NT2/D1 (cell line): ENCODE measurements at regions not wholly inside any gene's neighbourhood (a gene's known extent, or its start where the extent isn't known, plus 50 kb on each side); places are given as distances from the start of the nearest gene placed in this dataset.

ENCODE experiments used
- SUZ12 ChIP-seq: IDR thresholded peaks from 2 replicates; pipeline ENCODE4 v1.6.1; 2011; ENCODE audit not compliant: insufficient read length, insufficient read depth; ENCODE audit errors: extremely low read depth
- YY1 ChIP-seq: IDR thresholded peaks from 2 replicates; pipeline ENCODE4 v1.6.1; 2011; ENCODE audit not compliant: insufficient read length, insufficient read depth
- ZNF274 ChIP-seq: IDR thresholded peaks from 2 replicates; pipeline ENCODE4 v1.6.1; 2011; ENCODE audit warnings: mild to moderate bottlenecking, low read depth, low read length

DNA sequence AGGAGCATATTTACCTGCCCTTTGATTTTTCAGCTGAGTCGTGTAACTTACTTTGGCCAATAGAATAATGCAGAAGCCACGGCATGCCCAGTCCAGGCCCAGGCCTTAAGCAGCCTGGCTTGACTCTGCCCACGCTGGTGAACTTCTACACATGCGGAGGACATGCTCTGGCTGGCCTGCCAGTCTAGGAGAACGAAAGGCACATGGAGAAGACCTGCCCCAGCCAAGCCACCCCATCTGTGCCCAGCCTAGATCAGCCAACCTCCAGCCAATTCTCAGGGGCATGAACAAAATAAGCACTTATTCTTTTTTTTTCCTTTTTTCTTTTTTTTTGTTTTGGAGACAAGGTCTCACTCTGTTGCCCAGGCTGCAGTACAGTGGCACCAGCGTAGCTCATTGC, 112.7 kb upstream of the NANOS1 start:
- no peak for TF ChIP-seq YY1
- no peak for TF ChIP-seq ZNF274
- no peak for TF ChIP-seq SUZ12
